BLaER1 treated with 17β-estradiol and CSF1 and Interleukin-3, amounts not matched to agents 10 nM and 100 nM (cell line): ENCODE measurements at regions not wholly inside any gene's neighbourhood (a gene's known extent, or its start where the extent isn't known, plus 50 kb on each side); places are given as distances from the start of the nearest gene placed in this dataset.
"Not testable (repeated sequence)": the region's sequence is repeated elsewhere in the genome, so short reads cannot be mapped to it uniquely, and the experiment has no call there.

ENCODE experiments used
- H3K27ac ChIP-seq, 11 experiments: shearing (Covaris generic); formaldehyde crosslinking; 2 replicates each; pipeline ENCODE4 v1.8.1; 2022
- H3K27me3 ChIP-seq, 11 experiments: shearing (Covaris generic); formaldehyde crosslinking; 2 replicates each; pipeline ENCODE4 v1.8.1; 2022
- H3K36me3 ChIP-seq, 11 experiments: shearing (Covaris generic); formaldehyde crosslinking; 2 replicates each; pipeline ENCODE4 v1.8.1; 2022
- H3K4me1 ChIP-seq, 10 experiments: shearing (Covaris generic); formaldehyde crosslinking; 2 replicates each; pipeline ENCODE4 v1.8.1; 2022
- H3K4me2 ChIP-seq, 11 experiments: shearing (Covaris generic); formaldehyde crosslinking; 2 replicates each; pipeline ENCODE4 v1.8.1; 2022
- H3K4me3 ChIP-seq, 10 experiments: shearing (Covaris generic); formaldehyde crosslinking; 2 replicates each; pipeline ENCODE4 v1.8.1; 2022
- H3K9ac ChIP-seq, 11 experiments: shearing (Covaris generic); formaldehyde crosslinking; 2 replicates each; pipeline ENCODE4 v1.8.1; 2022
- H3K9me3 ChIP-seq, 11 experiments: shearing (Covaris generic); formaldehyde crosslinking; replicated peaks in 1 of 11; 2 replicates each; pipeline ENCODE4 v1.8.1; 2022
- H4K20me1 ChIP-seq, 11 experiments: shearing (Covaris generic); formaldehyde crosslinking; 2 replicates each; pipeline ENCODE4 v1.8.1; 2022
- Cebpa-rat ChIP-seq, 11 experiments: shearing (Covaris generic); IDR thresholded peaks; 2 replicates each; pipeline ENCODE4 v1.8.1; 2022

DNA sequence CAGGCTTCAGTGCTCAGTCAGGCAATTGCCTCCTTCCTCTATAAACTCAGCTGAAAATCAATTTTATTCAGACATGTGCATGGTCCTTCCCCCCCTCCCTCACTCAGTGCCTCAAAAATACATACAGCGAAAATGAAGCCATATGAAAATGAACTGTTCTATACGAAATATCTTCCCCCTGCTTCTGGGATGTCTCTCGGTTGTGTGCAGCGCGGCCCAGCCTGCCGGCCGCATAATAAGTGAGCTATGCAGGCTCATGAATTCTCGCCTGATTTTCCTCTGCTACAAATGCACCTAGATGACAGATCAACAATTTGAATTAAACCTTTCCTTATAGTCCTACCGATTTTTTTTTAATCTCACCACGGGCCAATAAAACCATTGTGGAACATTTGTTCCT, 252.9 kb downstream of the CRLF2 start:
- H3K9me3 ChIP-seq = peaks cover 11 to 28% (median 19%) of the 10 kb centered on the region in 11 experiments
- no peaks in the 10 kb centered on the region for H3K36me3 ChIP-seq
- no peak overlapping the region for H3K4me3 ChIP-seq
- H3K4me2 ChIP-seq = no peak overlapping the region
- peaks cover 0 to 4% (median 0%) of the 10 kb centered on the region in 11 experiments; a peak in 2 of 22 replicates for H4K20me1 ChIP-seq
- no peak overlapping the region for H3K9ac ChIP-seq
- no peaks in the 10 kb centered on the region for H3K4me1 ChIP-seq
- H3K27me3 ChIP-seq = peaks cover 60 to 84% (median 80%) of the 10 kb centered on the region in 11 experiments
- no peak for TF ChIP-seq Cebpa-rat (IDR thresholded peaks at IDR 0.05)
- H3K27ac ChIP-seq = no peak overlapping the region

DNA sequence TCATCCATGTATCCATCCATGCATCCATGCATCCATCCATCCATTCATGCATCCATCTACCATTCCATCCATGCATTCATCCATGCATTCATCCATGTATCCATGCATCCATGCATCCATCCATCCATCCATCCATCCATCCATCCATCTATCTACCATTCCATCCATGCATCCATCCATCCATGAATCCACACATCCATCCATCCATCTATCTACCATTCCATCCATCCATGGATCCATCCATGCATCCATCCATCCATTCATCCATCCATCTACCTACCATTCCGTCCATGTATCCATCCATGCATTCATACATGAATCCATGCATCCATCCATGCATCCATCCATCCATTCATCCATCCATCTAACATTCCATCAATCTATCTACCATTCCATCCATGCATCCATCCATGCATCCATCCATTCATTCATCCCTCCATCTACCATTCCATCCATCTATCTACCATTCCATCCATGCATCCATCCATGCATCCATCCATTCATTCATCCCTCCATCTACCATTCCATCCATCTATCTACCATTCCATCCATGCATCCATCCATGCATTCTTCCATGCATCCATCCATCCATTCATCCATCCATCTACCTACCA, 257.2 kb downstream of the CRLF2 start:
- H3K36me3 ChIP-seq, H3K4me1 ChIP-seq, H3K4me3 ChIP-seq, H3K27ac ChIP-seq, H3K9ac ChIP-seq, H3K4me2 ChIP-seq: not testable (repeated sequence)
- Histone ChIP-seq H4K20me1 (peaks cover 0 to 10% (median 0%) of the 10 kb centered on the region in 11 experiments; a peak in 2 of 22 replicates), H3K27me3 (peaks cover 86 to 100% (median 100%) of the 10 kb centered on the region in 11 experiments), H3K9me3 (peaks cover 28 to 48% (median 39%) of the 10 kb centered on the region in 11 experiments)

DNA sequence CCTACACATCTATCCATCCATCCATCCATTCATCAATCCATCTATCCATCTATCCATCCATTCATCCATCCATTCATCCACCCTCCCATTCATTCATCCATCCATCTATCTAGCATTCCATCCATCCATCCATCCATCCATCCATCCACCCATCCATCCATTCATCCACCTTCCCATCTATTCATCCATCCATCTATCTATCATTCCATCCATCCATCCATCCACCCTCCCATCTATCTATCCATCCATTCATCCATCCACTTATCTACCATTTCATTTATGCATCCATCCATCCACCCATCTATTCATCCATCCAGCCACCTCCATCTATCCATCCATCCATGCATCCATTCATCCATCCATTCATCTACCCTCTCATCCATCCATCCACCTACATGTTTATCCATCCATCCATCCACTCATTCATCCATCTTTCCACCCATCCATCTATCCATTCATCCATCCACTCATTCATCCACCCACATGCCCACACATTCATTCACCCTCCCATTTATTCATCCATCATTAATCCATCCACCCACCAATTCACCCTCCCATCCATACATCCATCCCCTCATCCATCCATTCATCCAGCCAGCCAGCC, 258.5 kb downstream of the CRLF2 start:
- Histone ChIP-seq H3K4me3 (no peak overlapping the region), H3K4me1 (no peaks in the 10 kb centered on the region), H4K20me1 (peaks cover 0 to 15% (median 0%) of the 10 kb centered on the region in 11 experiments; a peak in 2 of 22 replicates)

DNA sequence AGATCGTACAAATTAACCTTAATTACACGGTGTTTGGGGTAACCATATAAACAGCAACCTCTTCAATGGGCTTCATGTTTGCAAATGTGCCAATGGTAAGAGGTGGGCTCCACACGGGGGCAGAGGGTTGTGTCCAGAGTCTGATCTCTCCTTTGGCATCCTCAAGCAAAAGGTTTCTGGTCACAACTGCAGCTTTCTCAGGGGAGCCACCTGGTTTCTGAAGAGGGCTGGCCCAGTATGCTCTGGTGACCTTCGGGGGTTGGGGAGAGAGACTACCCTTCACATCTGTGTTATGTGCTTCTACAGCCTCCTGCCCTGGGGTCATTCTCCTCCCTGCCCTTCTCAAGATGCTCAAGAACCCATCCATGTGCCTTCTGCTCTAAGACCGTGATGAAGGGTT, 259.6 kb downstream of the CRLF2 start:
- Histone ChIP-seq H3K9me3 (peaks cover 28 to 58% (median 41%) of the 10 kb centered on the region in 11 experiments), H3K36me3 (no peaks in the 10 kb centered on the region), H3K27ac (no peak overlapping the region), H3K4me2 (no peak overlapping the region), H4K20me1 (peaks cover 0 to 19% (median 0%) of the 10 kb centered on the region in 11 experiments; a peak in 3 of 22 replicates), H3K4me1 (peaks cover 0 to 11% (median 6%) of the 10 kb centered on the region in 10 experiments; a peak in 16 of 20 replicates), H3K9ac (no peak overlapping the region), H3K27me3 (peaks cover 79 to 100% (median 98%) of the 10 kb centered on the region in 11 experiments), H3K4me3 (no peak overlapping the region)
- no peak for TF ChIP-seq Cebpa-rat (IDR thresholded peaks at IDR 0.05)

More for the DNA sequence above, 258.5 kb downstream of the CRLF2 start:
- no peak overlapping the region for H3K27ac ChIP-seq
- H3K36me3 ChIP-seq = no peaks in the 10 kb centered on the region
- peaks cover 86 to 100% (median 100%) of the 10 kb centered on the region in 11 experiments for H3K27me3 ChIP-seq
- no peak overlapping the region for H3K9ac ChIP-seq
- no peak overlapping the region for H3K4me2 ChIP-seq
- H3K9me3 ChIP-seq = peaks cover 28 to 54% (median 41%) of the 10 kb centered on the region in 11 experiments
- TF ChIP-seq Cebpa-rat (IDR thresholded peaks at IDR 0.05) = no peak

DNA sequence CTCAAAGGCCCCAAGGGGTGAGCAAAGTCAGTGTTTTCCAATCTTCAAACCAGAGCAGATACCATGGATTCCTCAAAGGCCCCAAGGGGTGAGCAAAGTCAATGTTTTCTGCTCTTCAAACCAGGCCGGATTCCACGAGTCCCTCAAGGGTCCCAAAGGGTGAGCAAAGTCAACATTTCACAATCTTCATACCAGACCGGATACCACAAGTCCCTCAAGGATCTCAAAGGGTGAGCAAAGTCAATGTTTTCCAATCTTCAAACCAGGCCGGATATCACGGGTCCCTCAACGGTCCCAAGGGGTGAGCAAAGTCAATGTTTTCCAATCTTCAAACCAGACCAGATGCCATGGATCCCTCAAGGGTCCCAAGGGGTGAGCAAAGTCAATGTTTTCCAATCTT, 265.2 kb downstream of the CRLF2 start:
- H3K36me3 ChIP-seq = not testable (repeated sequence)
- Histone ChIP-seq H4K20me1 (peaks cover 0 to 45% (median 0%) of the 10 kb centered on the region in 11 experiments; a peak in 8 of 22 replicates), H3K4me2 (peak overlapping the region; percentile 28 to 81 (median 72); a peak in 21 of 22 replicates), H3K27me3 (peaks cover 68 to 84% (median 80%) of the 10 kb centered on the region in 11 experiments), H3K27ac (peak overlapping the region in 9 of 11 experiments; percentile 15 to 87 (median 71); a peak in 14 of 22 replicates), H3K9me3 (peaks cover 0 to 33% (median 4%) of the 10 kb centered on the region in 11 experiments; a peak in 11 of 22 replicates), H3K9ac (peak overlapping the region in 3 of 11 experiments; percentile 18 to 42 (median 35); a peak in 3 of 22 replicates), H3K4me1 (peaks cover 11 to 31% (median 19%) of the 10 kb centered on the region in 10 experiments), H3K4me3 (0 out of 20 replicates have a peak overlapping the region, but pooled peaks of 2 of the 10 experiments have one; percentile 4 to 19)
- peak in 9 of 11 experiments; percentile 32 to 84 (median 70); a peak in 14 of 22 replicates for TF ChIP-seq Cebpa-rat (IDR thresholded peaks at IDR 0.05)

DNA sequence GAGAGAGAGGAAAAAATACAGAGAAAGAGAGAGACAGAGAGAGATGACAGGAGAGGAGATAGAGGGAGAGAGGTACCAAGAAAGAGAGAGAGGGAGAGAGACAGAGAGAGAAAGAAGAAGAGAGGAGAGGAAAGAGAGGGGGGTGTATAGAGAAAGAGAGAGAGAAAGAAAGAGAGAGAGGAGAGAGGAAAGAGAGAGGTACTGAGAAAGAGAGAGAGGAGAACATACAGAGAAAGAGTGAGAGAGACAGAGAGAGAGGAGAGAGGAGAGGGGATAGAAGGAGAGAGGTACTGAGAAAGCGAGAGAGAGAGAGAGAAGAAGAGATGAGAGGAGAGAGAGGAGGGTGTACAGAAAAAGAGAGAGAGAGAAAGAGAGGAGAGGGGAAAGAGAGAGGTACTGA, 269.4 kb downstream of the CRLF2 start:
- Histone ChIP-seq H3K4me3 (no peak overlapping the region), H3K4me2 (no peak overlapping the region), H3K27me3 (peaks cover 69 to 83% (median 77%) of the 10 kb centered on the region in 11 experiments), H3K9me3 (peaks cover 0 to 22% (median 0%) of the 10 kb centered on the region in 11 experiments; a peak in 9 of 22 replicates), H3K36me3 (no peaks in the 10 kb centered on the region), H3K9ac (no peak overlapping the region), H3K27ac (no peak overlapping the region), H4K20me1 (peaks cover 0 to 44% (median 0%) of the 10 kb centered on the region in 11 experiments; a peak in 9 of 22 replicates), H3K4me1 (peaks cover 11 to 22% (median 16%) of the 10 kb centered on the region in 10 experiments)
- TF ChIP-seq Cebpa-rat (IDR thresholded peaks at IDR 0.05) = no peak

DNA sequence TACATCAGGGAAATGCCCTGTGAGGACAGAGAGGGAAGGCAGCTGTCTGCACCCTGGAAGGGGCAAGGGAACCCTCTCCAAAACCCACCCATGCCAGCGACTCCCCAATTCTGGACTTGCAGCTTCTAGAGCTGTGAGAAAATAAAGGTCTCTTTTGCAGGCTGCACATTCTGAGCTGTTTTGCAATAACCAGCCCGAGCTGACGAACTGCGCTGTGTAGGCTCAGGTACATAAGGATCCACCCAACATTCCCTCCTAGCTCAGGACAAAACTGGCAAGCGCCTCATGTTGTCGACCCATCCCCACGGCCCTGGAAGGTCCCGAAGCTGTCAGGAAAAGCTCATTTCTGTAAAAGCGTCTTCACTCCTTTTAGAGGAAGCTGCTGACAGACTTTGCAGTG, 271.8 kb downstream of the CRLF2 start:
- no peak for TF ChIP-seq Cebpa-rat (IDR thresholded peaks at IDR 0.05)
- no peak overlapping the region for H3K27ac ChIP-seq
- H4K20me1 ChIP-seq = peaks cover 0 to 29% (median 0%) of the 10 kb centered on the region in 11 experiments; a peak in 7 of 22 replicates
- no peaks in the 10 kb centered on the region; a peak in 1 of 22 replicates for H3K9me3 ChIP-seq
- H3K4me1 ChIP-seq = no peaks in the 10 kb centered on the region
- H3K27me3 ChIP-seq = peaks cover 68 to 85% (median 79%) of the 10 kb centered on the region in 11 experiments
- H3K36me3 ChIP-seq = no peaks in the 10 kb centered on the region
- no peak overlapping the region for H3K9ac ChIP-seq
- no peak overlapping the region for H3K4me2 ChIP-seq
- H3K4me3 ChIP-seq = no peak overlapping the region

DNA sequence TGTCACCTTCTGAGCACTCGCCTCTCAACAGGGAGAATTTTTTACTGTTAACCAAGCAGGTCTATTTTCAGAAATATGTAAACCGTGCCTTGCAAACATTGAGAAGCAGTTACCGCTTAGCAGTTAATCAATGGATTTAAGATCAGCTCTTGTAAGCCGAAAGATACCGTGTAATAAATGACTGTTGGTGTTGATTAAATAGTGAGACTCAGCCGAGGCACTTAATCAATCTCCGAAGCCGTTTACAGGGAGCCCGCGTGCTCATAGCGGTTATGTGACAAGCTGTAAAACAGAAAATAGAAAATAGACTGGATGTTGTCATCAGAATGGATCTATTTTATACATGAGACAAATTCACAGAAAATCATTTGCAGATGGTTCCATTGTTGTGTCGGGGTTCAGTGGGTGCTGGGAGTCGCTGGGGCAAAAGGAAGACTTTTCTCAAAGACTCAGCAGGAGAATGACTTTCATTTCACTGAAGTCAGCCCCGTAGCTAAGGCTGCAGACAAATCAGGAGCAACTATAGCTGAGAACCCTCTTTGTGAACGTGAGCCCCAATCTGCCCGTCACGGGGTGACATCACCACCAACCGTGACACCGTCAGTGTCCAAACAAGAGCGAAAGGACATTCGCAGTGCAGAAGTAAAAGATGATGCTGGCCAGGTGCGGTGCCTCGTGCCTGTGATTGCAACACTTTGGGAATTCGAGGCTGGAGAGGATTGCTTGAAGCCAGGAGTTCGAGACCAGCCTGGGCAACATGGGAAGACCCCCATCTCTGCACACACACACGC, 275.3 kb downstream of the CRLF2 start:
- TF ChIP-seq Cebpa-rat (IDR thresholded peaks at IDR 0.05) = no peak
- peaks cover 0 to 18% (median 0%) of the 10 kb centered on the region in 11 experiments; a peak in 7 of 22 replicates for H4K20me1 ChIP-seq
- no peaks in the 10 kb centered on the region for H3K4me1 ChIP-seq
- H3K9me3 ChIP-seq = no peaks in the 10 kb centered on the region
- no peak overlapping the region for H3K27ac ChIP-seq
- no peak overlapping the region for H3K9ac ChIP-seq
- H3K27me3 ChIP-seq = peaks cover 46 to 76% (median 69%) of the 10 kb centered on the region in 11 experiments
- H3K4me3 ChIP-seq = no peak overlapping the region
- H3K36me3 ChIP-seq = no peaks in the 10 kb centered on the region
- H3K4me2 ChIP-seq = no peak overlapping the region
